ENCODE measurements at regions not wholly inside any gene's neighbourhood (a gene's known extent, or its start where the extent isn't known, plus 50 kb on each side); places are given as distances from the start of the nearest gene placed in this dataset.

DNA sequence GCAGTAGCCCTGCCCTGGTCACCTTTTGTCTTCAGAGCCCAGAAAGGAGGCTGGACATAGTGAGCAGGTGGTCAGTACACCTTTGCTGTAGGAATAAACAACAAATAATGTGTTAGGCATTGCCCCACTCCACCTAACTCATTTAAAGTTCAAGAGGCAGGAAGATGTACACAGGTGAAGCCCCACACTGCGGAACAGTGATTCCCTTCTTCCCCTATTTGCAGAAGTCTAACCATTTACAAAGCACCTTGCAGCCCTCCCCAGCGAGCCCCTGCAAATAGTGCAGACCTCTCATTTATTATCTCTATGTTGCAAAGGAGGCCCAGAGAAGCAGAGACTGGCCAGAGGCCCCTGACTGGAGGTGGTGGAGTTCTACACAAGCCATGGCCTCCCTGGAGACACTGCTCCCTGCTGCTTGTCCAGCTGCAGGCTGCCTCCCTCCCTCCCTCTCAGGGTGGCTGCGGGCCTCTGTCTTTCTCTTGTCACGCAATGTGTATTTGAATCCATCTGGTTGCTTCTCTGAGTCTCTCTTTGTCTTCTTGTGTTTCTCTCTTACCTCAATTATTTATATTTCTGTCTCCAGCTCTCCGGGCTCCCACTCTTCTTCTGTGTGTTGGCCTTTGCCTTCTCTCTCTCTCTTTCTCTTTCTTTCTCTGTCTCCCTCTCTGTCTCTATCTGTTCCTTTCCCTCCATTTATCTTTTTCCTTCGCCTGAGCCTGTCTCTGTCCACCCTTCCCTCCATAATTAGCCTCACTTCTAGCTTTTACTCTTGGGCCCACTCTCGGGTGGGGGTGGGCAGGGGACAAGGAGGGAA is 59.1 kb upstream of the PRDM11 start:
- no peak for TF ChIP-seq EP300 (IDR thresholded peaks at IDR 0.05)
- TF ChIP-seq, protein P1, sequence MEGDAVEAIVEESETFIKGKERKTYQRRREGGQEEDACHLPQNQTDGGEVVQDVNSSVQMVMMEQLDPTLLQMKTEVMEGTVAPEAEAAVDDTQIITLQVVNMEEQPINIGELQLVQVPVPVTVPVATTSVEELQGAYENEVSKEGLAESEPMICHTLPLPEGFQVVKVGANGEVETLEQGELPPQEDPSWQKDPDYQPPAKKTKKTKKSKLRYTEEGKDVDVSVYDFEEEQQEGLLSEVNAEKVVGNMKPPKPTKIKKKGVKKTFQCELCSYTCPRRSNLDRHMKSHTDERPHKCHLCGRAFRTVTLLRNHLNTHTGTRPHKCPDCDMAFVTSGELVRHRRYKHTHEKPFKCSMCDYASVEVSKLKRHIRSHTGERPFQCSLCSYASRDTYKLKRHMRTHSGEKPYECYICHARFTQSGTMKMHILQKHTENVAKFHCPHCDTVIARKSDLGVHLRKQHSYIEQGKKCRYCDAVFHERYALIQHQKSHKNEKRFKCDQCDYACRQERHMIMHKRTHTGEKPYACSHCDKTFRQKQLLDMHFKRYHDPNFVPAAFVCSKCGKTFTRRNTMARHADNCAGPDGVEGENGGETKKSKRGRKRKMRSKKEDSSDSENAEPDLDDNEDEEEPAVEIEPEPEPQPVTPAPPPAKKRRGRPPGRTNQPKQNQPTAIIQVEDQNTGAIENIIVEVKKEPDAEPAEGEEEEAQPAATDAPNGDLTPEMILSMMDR (IDR thresholded peaks at IDR 0.05), result no peak
- no peak for TF ChIP-seq POLR2A (IDR thresholded peaks at IDR 0.05)

All from ovary (tissue), 3 donors.